ENCODE measurements at regions not wholly inside any gene's neighbourhood (a gene's known extent, or its start where the extent isn't known, plus 50 kb on each side); places are given as distances from the start of the nearest gene placed in this dataset.
A peak's percentile ranks its signal among the peaks of the same experiment; 100 is the strongest.

DNA sequence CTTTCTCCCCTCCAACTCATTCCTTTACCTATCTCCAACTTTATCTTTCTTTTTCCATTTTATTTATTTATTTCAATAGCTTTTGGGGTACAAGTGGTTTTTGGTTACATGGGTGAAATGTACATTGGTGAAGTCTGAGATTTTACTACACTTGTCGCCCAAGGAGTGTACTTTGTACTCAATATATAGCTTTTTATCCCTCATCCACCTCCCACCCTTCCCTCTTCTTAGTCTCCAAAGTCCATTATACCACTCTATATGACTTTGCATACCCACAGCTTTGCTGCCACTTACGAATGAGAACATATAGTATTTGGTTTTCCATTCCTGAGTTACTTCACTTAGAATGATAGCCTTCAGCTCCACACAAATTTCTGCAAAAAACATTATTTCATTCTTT lies 152.6 kb upstream of the NUDT4 start:
- TF ChIP-seq, protein P1, sequence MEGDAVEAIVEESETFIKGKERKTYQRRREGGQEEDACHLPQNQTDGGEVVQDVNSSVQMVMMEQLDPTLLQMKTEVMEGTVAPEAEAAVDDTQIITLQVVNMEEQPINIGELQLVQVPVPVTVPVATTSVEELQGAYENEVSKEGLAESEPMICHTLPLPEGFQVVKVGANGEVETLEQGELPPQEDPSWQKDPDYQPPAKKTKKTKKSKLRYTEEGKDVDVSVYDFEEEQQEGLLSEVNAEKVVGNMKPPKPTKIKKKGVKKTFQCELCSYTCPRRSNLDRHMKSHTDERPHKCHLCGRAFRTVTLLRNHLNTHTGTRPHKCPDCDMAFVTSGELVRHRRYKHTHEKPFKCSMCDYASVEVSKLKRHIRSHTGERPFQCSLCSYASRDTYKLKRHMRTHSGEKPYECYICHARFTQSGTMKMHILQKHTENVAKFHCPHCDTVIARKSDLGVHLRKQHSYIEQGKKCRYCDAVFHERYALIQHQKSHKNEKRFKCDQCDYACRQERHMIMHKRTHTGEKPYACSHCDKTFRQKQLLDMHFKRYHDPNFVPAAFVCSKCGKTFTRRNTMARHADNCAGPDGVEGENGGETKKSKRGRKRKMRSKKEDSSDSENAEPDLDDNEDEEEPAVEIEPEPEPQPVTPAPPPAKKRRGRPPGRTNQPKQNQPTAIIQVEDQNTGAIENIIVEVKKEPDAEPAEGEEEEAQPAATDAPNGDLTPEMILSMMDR (IDR thresholded peaks at IDR 0.05; ENCODE audit: insufficient read depth, low read length, severe bottlenecking), result no peak
- Histone ChIP-seq H3K27me3 (ENCODE audit: control insufficient read depth, insufficient read depth, low read length) (no peaks in the 10 kb centered on the region), H3K4me3 (ENCODE audit: low read depth, low read length) (no peak overlapping the region), H3K36me3 (ENCODE audit: control insufficient read depth, insufficient read depth, low read length) (no peaks in the 10 kb centered on the region)
- FAIRE-seq, result no peak
- no peak for DNase-seq (ENCODE audit: low read depth)

DNA sequence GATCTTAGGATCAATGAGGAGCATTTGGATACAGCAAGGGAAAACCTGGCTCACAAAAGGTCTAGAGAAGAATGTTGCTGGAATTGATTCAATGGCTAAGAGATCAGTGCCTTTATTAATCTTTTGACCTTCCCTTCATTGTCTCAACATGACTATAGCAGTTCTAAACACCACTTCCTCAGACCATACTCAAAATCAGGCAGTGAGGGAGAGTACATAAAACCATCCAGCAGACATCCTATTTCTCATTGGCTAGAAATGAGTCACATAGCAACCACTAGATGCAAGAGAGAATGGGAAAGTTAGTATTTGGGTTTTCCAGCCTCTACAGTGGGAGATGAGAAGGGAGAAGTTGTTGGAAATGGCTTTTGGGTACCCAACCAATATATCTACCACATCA lies 151.4 kb upstream of the NUDT4 start:
- no peak overlapping the region for H3K4me3 ChIP-seq (ENCODE audit: low read depth, low read length)
- FAIRE-seq (no peak), DNase-seq (ENCODE audit: low read depth) (peak; percentile 53)
- no peaks in the 10 kb centered on the region for H3K36me3 ChIP-seq (ENCODE audit: control insufficient read depth, insufficient read depth, low read length)
- H3K27me3 ChIP-seq (ENCODE audit: control insufficient read depth, insufficient read depth, low read length), result no peaks in the 10 kb centered on the region
- TF ChIP-seq, protein P1 (IDR thresholded peaks at IDR 0.05; ENCODE audit: insufficient read depth, low read length, severe bottlenecking), result no peak

DNA sequence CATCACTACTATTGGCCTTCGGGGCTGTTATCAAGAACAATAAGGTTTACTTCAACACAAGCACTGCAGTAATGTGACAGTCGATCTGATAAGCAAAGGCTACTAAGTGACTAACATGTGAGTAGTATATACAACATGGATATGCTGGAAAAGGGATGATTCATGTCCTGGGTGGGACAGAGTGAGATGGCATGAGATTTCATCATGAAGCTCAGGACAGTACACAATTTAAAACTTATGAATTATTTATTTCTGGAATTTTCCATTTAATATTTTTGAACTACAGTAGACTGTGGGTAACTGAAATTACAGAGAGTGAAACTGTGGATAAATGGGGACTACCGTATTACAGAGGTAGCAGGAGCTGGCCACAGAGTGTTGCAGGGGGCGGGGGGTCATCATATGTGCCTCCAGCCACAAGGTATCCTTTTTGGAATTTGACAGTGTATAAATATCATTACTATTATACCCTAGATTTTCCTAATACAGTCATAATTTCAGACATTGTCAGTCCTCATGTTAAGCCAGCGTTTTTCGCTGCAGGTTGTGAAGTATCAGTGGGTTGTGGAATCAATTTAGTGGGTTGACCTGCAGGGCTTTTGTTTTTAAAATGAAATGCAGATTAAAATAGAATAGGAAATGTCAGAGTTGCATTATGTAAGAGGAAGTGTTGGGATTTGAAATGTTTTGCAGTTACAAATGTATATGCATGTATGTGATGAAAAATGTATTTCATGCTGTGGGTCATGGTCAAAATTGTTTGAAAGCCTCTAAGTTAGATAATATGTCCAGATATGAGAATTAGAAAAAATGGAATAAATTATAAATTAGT lies 148.0 kb upstream of the NUDT4 start:
- FAIRE-seq, result no peak
- DNase-seq (ENCODE audit: low read depth), result peak; percentile 96

DNA sequence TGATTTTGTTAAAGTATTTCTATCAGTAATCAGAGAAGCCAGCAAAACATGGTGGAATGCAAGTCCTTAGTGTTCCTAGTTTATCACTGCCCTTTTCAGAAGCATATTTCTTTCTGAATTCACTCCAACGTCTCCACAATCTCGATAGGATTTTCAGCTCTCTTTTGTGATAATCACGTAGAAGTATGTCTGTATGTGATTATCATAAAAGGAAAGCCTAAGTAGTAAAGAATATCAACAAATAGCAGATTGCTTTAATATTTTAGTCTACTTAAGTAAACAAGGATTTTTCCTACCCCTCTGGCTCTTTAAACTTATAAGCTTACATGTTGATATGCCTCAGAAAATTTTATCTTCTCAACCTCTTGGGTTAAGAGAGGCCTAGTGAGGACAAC lies 147.4 kb upstream of the NUDT4 start:
- TF ChIP-seq, protein P1 (IDR thresholded peaks at IDR 0.05; ENCODE audit: insufficient read depth, low read length, severe bottlenecking), result no peak

More for the DNA sequence above, 148.0 kb upstream of the NUDT4 start:
- H3K4me3 ChIP-seq (ENCODE audit: low read depth, low read length), result no peak overlapping the region
- no peaks in the 10 kb centered on the region for H3K27me3 ChIP-seq (ENCODE audit: control insufficient read depth, insufficient read depth, low read length)
- TF ChIP-seq, protein P1 (IDR thresholded peaks at IDR 0.05; ENCODE audit: insufficient read depth, low read length, severe bottlenecking), result no peak
- no peaks in the 10 kb centered on the region for H3K36me3 ChIP-seq (ENCODE audit: control insufficient read depth, insufficient read depth, low read length)

DNA sequence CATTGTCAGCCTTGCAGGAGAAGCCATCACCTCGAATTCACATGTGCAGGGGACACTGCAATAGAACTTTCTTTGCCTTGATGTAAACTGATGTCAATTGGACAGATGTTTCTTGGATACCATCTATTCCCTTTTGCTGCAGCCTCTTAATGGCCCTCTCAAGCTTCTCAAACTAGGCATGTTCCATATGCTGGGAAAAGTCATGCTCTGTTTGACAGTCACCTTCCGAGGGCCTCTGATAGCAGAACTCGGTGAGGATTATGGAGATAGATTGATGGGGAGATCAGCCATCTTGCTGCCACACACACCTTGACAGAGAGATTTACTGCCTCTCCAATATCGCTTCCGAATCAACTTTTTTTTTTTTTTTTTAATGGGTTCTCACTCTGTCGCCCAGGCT lies 145.8 kb upstream of the NUDT4 start:
- TF ChIP-seq, protein P1 (IDR thresholded peaks at IDR 0.05; ENCODE audit: insufficient read depth, low read length, severe bottlenecking), result no peak
- DNase-seq (ENCODE audit: low read depth) (no peak), FAIRE-seq (no peak)
- Histone ChIP-seq H3K4me3 (ENCODE audit: low read depth, low read length) (no peak overlapping the region), H3K36me3 (ENCODE audit: control insufficient read depth, insufficient read depth, low read length) (no peaks in the 10 kb centered on the region), H3K27me3 (ENCODE audit: control insufficient read depth, insufficient read depth, low read length) (no peaks in the 10 kb centered on the region)

More for the DNA sequence above, 147.4 kb upstream of the NUDT4 start:
- DNase-seq (ENCODE audit: low read depth) (no peak), FAIRE-seq (no peak)
- no peak overlapping the region for H3K4me3 ChIP-seq (ENCODE audit: low read depth, low read length)
- H3K36me3 ChIP-seq (ENCODE audit: control insufficient read depth, insufficient read depth, low read length), result no peaks in the 10 kb centered on the region
- H3K27me3 ChIP-seq (ENCODE audit: control insufficient read depth, insufficient read depth, low read length), result no peaks in the 10 kb centered on the region

DNA sequence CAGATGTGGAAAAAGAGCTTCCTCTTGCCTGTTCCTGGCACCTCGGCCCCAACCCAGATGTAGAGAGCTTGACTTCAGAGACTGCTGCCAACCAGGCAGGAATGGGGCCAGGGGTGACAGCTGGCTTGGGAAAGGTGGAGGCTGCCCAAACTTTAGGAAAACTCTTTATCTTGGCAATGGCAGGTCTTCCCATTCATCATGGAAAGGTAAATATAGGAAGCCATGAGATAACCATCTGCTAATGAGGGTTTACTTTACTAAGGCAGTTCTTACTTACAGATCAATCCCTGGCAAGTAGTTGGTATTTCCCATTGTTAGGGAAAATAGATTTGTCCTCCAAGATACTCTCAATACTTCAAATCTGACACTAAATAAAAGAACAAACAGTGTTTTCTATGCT lies 143.1 kb upstream of the NUDT4 start:
- Histone ChIP-seq H3K36me3 (ENCODE audit: control insufficient read depth, insufficient read depth, low read length) (no peaks in the 10 kb centered on the region), H3K4me3 (ENCODE audit: low read depth, low read length) (no peak overlapping the region), H3K27me3 (ENCODE audit: control insufficient read depth, insufficient read depth, low read length) (no peaks in the 10 kb centered on the region)
- TF ChIP-seq, protein P1 (IDR thresholded peaks at IDR 0.05; ENCODE audit: insufficient read depth, low read length, severe bottlenecking), result no peak
- no peak for FAIRE-seq
- no peak for DNase-seq (ENCODE audit: low read depth)
